SW480 (cell line): ENCODE measurements at regions not wholly inside any gene's neighbourhood (a gene's known extent, or its start where the extent isn't known, plus 50 kb on each side); places are given as distances from the start of the nearest gene placed in this dataset.

Source experiments
- DNase-seq: peaks from one replicate; pipeline ENCODE4 v3.0.0-alpha.2; 2016; ENCODE audit warnings: low spot score

GRCh38 chr1:22315315-22316078, 136.2 kb upstream of the ZBTB40 start:
- no peak for DNase-seq

- DNase-seq: peak; percentile 17
These were observed 134.3 kb upstream of the ZBTB40 start for GRCh38 chr1:22317231-22317919.

- no peak for DNase-seq
These were observed 133.8 kb upstream of the ZBTB40 start for GRCh38 chr1:22317920-22318243.

- DNase-seq: no peak
These were observed 133.2 kb upstream of the ZBTB40 start for GRCh38 chr1:22318279-22318981.

GRCh38 chr1:22319608-22320007, 132.0 kb upstream of the ZBTB40 start:
- DNase-seq: no peak

- no peak for DNase-seq
These were observed 130.9 kb upstream of the ZBTB40 start for GRCh38 chr1:22320587-22321344.

GRCh38 chr1:22321917-22322316, 129.7 kb upstream of the ZBTB40 start:
- no peak for DNase-seq

GRCh38 chr1:22323141-22323845, 128.4 kb upstream of the ZBTB40 start:
- DNase-seq: no peak

GRCh38 chr1:22323846-22324504, 127.7 kb upstream of the ZBTB40 start:
- DNase-seq: no peak

GRCh38 chr1:22325531-22326371, 125.9 kb upstream of the ZBTB40 start:
- no peak for DNase-seq

- DNase-seq: no peak
These were observed 125.2 kb upstream of the ZBTB40 start for GRCh38 chr1:22326372-22326915.

GRCh38 chr1:22326931-22327330, 124.7 kb upstream of the ZBTB40 start:
- no peak for DNase-seq

GRCh38 chr1:22327411-22327810, 124.2 kb upstream of the ZBTB40 start:
- no peak for DNase-seq

- DNase-seq: no peak
These were observed 123.1 kb upstream of the ZBTB40 start for GRCh38 chr1:22328331-22329147.

- DNase-seq: no peak
These were observed 122.5 kb upstream of the ZBTB40 start for GRCh38 chr1:22329148-22329515.

GRCh38 chr1:22330092-22330759, 121.4 kb upstream of the ZBTB40 start:
- no peak for DNase-seq

GRCh38 chr1:22330760-22331119, 120.9 kb upstream of the ZBTB40 start:
- DNase-seq: no peak

GRCh38 chr1:22331618-22332423, 119.8 kb upstream of the ZBTB40 start:
- DNase-seq: no peak
